Liver (tissue), 8 donors: ENCODE measurements at regions not wholly inside any gene's neighbourhood (a gene's known extent, or its start where the extent isn't known, plus 50 kb on each side); places are given as distances from the start of the nearest gene placed in this dataset.

Experiments
- DNase-seq: peaks from one replicate; pipeline ENCODE4 v3.0.0-alpha.2; 2017; ENCODE audit warnings: low spot score
- H3K27ac ChIP-seq, 2 donors: one replicate each; pipeline ENCODE4 v1.7.0; 2013; ENCODE audit warnings: inconsistent platforms in 2 of 2, low read length in 2 of 2, control low read depth in 1 of 2, low read depth in 1 of 2, mild to moderate bottlenecking in 1 of 2
- H3K27me3 ChIP-seq, 4 donors: one replicate each; pipeline versions ENCODE4 v1.6.1 to v1.7.0; 2013; ENCODE audit warnings: low read length in 3 of 4, inconsistent platforms in 1 of 4, mild to moderate bottlenecking in 1 of 4, moderate library complexity in 1 of 4; ENCODE audit not compliant: control insufficient read depth in 4 of 4, insufficient read depth in 4 of 4
- H3K36me3 ChIP-seq, 4 donors: one replicate each; pipeline versions ENCODE4 v1.6.1 to v1.7.0; 2013; ENCODE audit warnings: low read length in 3 of 4, mild to moderate bottlenecking in 3 of 4, low read depth in 1 of 4, moderate library complexity in 1 of 4; ENCODE audit not compliant: control insufficient read depth in 4 of 4, insufficient read depth in 3 of 4
- H3K4me1 ChIP-seq, 4 donors: one replicate each; pipeline versions ENCODE4 v1.6.1 to v1.7.0; 2013; ENCODE audit warnings: low read length in 3 of 4, mild to moderate bottlenecking in 3 of 4, moderate library complexity in 1 of 4; ENCODE audit not compliant: control insufficient read depth in 4 of 4, insufficient read depth in 4 of 4
- H3K4me3 ChIP-seq, 3 donors: one replicate each; pipeline versions ENCODE4 v1.6.1 to v1.7.0; 2013; ENCODE audit warnings: low read length in 3 of 3, control low read depth in 1 of 3, low read depth in 1 of 3, mild to moderate bottlenecking in 1 of 3
- H3K9ac ChIP-seq, 2 donors: one replicate each; pipeline ENCODE4 v1.7.0; 2013; ENCODE audit warnings: low read length in 2 of 2, mild to moderate bottlenecking in 2 of 2, moderate library complexity in 2 of 2, control low read depth in 1 of 2, low read depth in 1 of 2
- H3K9me3 ChIP-seq, 4 donors: one replicate each; pipeline versions ENCODE4 v1.6.1 to v1.7.0; 2013; ENCODE audit warnings: low read length in 3 of 4; ENCODE audit not compliant: control insufficient read depth in 4 of 4
- ATF3 ChIP-seq: IDR thresholded peaks from 2 replicates; pipeline ENCODE4 v1.6.1; 2016; ENCODE audit warnings: antibody characterized with exemption
- CTCF ChIP-seq: fragments of 150-350 bp; IDR thresholded peaks from 2 replicates; pipeline ENCODE4 v1.5.1; 2017; ENCODE audit warnings: improper control_type of control experiment, low read depth, low read length; ENCODE audit not compliant: missing input control
- EGR1 ChIP-seq, 2 donors: IDR thresholded peaks; 2 replicates each; pipeline ENCODE4 v1.6.1; 2016 to 2018; ENCODE audit warnings: antibody characterized with exemption in 2 of 2, low read depth in 2 of 2
- FOXA1 ChIP-seq: IDR thresholded peaks from 2 replicates; pipeline ENCODE4 v1.6.1; 2016; ENCODE audit warnings: antibody characterized with exemption
- FOXA2 ChIP-seq: IDR thresholded peaks from 2 replicates; pipeline ENCODE4 v1.6.1; 2016; ENCODE audit warnings: antibody characterized with exemption
- GABPA ChIP-seq, 2 donors: IDR thresholded peaks in 1 of 2; conservative IDR thresholded peaks in 1 of 2; 2 replicates each; pipeline ENCODE4 v1.6.1; 2016; ENCODE audit warnings: antibody characterized with exemption in 2 of 2, mild to moderate bottlenecking in 1 of 2, moderate library complexity in 1 of 2
- HNF4A ChIP-seq, 2 donors: conservative IDR thresholded peaks; 2 replicates each; pipeline ENCODE4 v1.6.1; 2016; ENCODE audit warnings: antibody characterized with exemption in 2 of 2, mild to moderate bottlenecking in 2 of 2
- JUND ChIP-seq, 2 donors: IDR thresholded peaks; 2 replicates each; pipeline ENCODE4 v1.6.1; 2016; ENCODE audit warnings: antibody characterized with exemption in 2 of 2
- MAX ChIP-seq: IDR thresholded peaks from 2 replicates; pipeline ENCODE4 v1.6.1; 2016; ENCODE audit warnings: antibody characterized with exemption
- NR2F2 ChIP-seq: IDR thresholded peaks from 2 replicates; pipeline ENCODE4 v1.6.1; 2016; ENCODE audit warnings: antibody characterized with exemption
- REST ChIP-seq: IDR thresholded peaks from 2 replicates; pipeline ENCODE4 v1.6.1; 2016; ENCODE audit warnings: antibody characterized with exemption, mild to moderate bottlenecking
- RXRA ChIP-seq, 2 donors: IDR thresholded peaks; 2 replicates each; pipeline ENCODE4 v1.6.1; 2017 to 2018; ENCODE audit warnings: antibody characterized with exemption in 2 of 2, mild to moderate bottlenecking in 1 of 2
- SP1 ChIP-seq: IDR thresholded peaks from 2 replicates; pipeline ENCODE4 v1.6.1; 2018; ENCODE audit warnings: antibody characterized with exemption, mild to moderate bottlenecking
- TAF1 ChIP-seq: conservative IDR thresholded peaks from 2 replicates; pipeline ENCODE4 v1.6.1; 2016; ENCODE audit warnings: antibody characterized with exemption, mild to moderate bottlenecking
- YY1 ChIP-seq: IDR thresholded peaks from 2 replicates; pipeline ENCODE4 v1.6.1; 2016; ENCODE audit warnings: antibody characterized with exemption, mild to moderate bottlenecking
- WGBS: extraction: QIAGEN DNeasy Blood & Tissue Kit; methylation state at CpG from one replicate; pipeline ENCODE4 v1.1.7; 2013; 5-methylcytosine and 5-hydroxymethylcytosine counted together
- TF ChIP-seq, protein P1 (sequence below): IDR thresholded peaks from 2 replicates; pipeline ENCODE4 v1.6.1; 2016; ENCODE audit warnings: antibody characterized with exemption
- donor health status: healthy.
- donor health status: healthy.
- donor health status: healthy.
- donor health status: healthy.
- donor health status: healthy.

DNA sequence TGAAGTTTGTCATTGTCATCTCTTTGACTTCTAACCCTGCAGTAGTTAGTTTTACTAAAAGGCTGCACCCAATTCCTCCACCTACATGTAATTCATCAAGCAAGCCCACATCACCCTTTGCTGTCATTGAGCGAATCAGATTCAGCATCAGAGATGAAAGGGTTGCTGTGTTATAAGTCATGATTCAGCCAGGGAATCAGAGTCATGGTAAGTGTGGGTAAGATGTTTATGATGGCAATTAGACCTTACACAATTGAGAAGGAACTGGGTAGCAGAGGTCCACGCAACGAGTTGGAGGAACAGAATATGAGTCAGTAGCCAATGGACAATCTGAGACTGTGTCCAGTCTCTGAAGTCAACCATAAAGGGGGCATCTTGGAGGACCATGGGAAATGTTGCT, 162.8 kb upstream of the SNX19 start:
- Histone ChIP-seq H3K9ac (no peak overlapping the region), H3K27ac (no peak overlapping the region), H3K4me1 (no peaks in the 10 kb centered on the region), H3K27me3 (peaks cover 0 to 10% (median 0%) of the 10 kb centered on the region in 4 donors), H3K9me3 (no peaks in the 10 kb centered on the region), H3K4me3 (no peak overlapping the region), H3K36me3 (no peaks in the 10 kb centered on the region)
- 75% methylated on average over 3 of the region's 3 CpGs for WGBS
- TF ChIP-seq FOXA2 (no peak), JUND (IDR thresholded peaks at IDR 0.05) (no peak), EGR1 (IDR thresholded peaks at IDR 0.05; ENCODE audit: low read depth in 2 of 2) (no peak), MAX (no peak), NR2F2 (no peak), RXRA (IDR thresholded peaks at IDR 0.05) (no peak), REST (no peak), FOXA1 (no peak), CTCF (no peak), YY1 (no peak), HNF4A (conservative IDR thresholded peaks at IDR 0.05) (no peak), SP1 (no peak)
- TF ChIP-seq, protein P1, sequence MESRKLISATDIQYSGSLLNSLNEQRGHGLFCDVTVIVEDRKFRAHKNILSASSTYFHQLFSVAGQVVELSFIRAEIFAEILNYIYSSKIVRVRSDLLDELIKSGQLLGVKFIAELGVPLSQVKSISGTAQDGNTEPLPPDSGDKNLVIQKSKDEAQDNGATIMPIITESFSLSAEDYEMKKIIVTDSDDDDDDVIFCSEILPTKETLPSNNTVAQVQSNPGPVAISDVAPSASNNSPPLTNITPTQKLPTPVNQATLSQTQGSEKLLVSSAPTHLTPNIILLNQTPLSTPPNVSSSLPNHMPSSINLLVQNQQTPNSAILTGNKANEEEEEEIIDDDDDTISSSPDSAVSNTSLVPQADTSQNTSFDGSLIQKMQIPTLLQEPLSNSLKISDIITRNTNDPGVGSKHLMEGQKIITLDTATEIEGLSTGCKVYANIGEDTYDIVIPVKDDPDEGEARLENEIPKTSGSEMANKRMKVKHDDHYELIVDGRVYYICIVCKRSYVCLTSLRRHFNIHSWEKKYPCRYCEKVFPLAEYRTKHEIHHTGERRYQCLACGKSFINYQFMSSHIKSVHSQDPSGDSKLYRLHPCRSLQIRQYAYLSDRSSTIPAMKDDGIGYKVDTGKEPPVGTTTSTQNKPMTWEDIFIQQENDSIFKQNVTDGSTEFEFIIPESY: no peak
- no peak for DNase-seq

- H3K9me3 ChIP-seq: peaks cover 0 to 6% (median 2%) of the 10 kb centered on the region in 4 donors
- no peaks in the 10 kb centered on the region for H3K4me1 ChIP-seq
- no peak overlapping the region for H3K9ac ChIP-seq
- no peak overlapping the region for H3K27ac ChIP-seq
- H3K36me3 ChIP-seq: no peaks in the 10 kb centered on the region
- WGBS: 63% methylated on average over 2 of the region's 2 CpGs
- H3K27me3 ChIP-seq: no peaks in the 10 kb centered on the region
- DNase-seq: no peak
- no peak overlapping the region for H3K4me3 ChIP-seq
- TF ChIP-seq TAF1: no peak
- TF ChIP-seq, protein P1: no peak
- no peak for TF ChIP-seq HNF4A (conservative IDR thresholded peaks at IDR 0.05)
- no peak for TF ChIP-seq YY1
- TF ChIP-seq FOXA1: no peak
- no peak for TF ChIP-seq REST
- no peak for TF ChIP-seq ATF3
- no peak for TF ChIP-seq SP1
- TF ChIP-seq MAX: no peak
- no peak for TF ChIP-seq FOXA2
- no peak for TF ChIP-seq EGR1 (IDR thresholded peaks at IDR 0.05; ENCODE audit: low read depth in 2 of 2)
- TF ChIP-seq GABPA (IDR thresholded peaks at IDR 0.05 in 1 of 2, conservative IDR thresholded peaks at IDR 0.05 in 1 of 2): no peak
- TF ChIP-seq JUND (IDR thresholded peaks at IDR 0.05): no peak
These were observed 173.5 kb upstream of the SNX19 start for GRCh38 chr11:131089727-131090245.
